ENCODE measurements at regions not wholly inside any gene's neighbourhood (a gene's known extent, or its start where the extent isn't known, plus 50 kb on each side); places are given as distances from the start of the nearest gene placed in this dataset.

DNA sequence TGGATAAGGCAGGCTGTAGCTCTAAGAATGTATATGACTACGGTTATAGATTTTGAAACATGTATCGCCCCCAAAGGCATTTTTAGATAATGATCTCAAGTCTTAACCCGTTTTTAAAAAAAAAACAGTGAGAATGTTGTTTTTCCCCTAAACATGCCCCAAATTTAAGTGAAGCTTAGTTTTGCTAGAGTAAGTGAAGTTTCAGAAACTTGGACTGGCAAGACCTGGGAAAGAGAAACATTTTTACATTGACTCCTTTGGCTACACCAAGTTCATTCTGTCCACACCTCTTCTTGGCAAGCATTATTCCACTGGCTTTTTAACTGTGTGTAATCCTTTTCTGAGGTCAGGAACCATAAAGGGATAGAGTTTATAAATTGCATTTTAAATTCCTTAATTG, 216.7 kb upstream of the CELF2 start:
- DNase-seq (ENCODE audit: low read depth in 2 of 2), result peak in 1 of 2 donors; percentile 37
- no peak overlapping the region for H3K4me3 ChIP-seq (replicated peaks in 1 of 2; ENCODE audit: low read depth in 2 of 2, low read length in 2 of 2)
- TF ChIP-seq, protein P1, sequence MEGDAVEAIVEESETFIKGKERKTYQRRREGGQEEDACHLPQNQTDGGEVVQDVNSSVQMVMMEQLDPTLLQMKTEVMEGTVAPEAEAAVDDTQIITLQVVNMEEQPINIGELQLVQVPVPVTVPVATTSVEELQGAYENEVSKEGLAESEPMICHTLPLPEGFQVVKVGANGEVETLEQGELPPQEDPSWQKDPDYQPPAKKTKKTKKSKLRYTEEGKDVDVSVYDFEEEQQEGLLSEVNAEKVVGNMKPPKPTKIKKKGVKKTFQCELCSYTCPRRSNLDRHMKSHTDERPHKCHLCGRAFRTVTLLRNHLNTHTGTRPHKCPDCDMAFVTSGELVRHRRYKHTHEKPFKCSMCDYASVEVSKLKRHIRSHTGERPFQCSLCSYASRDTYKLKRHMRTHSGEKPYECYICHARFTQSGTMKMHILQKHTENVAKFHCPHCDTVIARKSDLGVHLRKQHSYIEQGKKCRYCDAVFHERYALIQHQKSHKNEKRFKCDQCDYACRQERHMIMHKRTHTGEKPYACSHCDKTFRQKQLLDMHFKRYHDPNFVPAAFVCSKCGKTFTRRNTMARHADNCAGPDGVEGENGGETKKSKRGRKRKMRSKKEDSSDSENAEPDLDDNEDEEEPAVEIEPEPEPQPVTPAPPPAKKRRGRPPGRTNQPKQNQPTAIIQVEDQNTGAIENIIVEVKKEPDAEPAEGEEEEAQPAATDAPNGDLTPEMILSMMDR (IDR thresholded peaks at IDR 0.05; ENCODE audit: low read depth, low read length), result no peak

- no peak overlapping the region for H3K4me3 ChIP-seq (replicated peaks in 1 of 2; ENCODE audit: low read depth in 2 of 2, low read length in 2 of 2)
- DNase-seq (ENCODE audit: low read depth in 2 of 2), result peak in 1 of 2 donors; percentile 77
- TF ChIP-seq, protein P1 (IDR thresholded peaks at IDR 0.05; ENCODE audit: low read depth, low read length), result no peak
Observed at GRCh38 chr10:10803278-10803677, 214.4 kb upstream of the CELF2 start.

DNA sequence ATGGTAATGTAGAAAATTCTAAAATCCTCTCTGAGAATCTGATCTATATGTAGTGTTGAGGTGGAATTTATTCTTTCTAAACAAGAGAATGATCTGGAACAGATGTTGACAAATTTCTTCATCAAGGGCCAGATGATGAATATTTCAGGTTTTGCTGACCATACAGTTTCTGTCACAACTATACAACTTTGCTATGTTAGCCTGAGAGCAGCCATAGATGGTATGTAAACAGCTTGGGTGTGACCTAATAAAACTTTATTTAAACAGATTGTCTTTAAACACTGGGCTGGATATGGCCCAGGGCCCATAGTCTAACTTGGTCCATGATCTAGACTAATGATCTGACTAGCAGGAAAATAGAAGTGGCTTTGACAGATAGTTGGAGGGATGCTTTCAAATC, 213.6 kb upstream of the CELF2 start:
- no peak for DNase-seq (ENCODE audit: low read depth in 2 of 2)
- TF ChIP-seq, protein P1 (IDR thresholded peaks at IDR 0.05; ENCODE audit: low read depth, low read length), result no peak
- no peak overlapping the region for H3K4me3 ChIP-seq (replicated peaks in 1 of 2; ENCODE audit: low read depth in 2 of 2, low read length in 2 of 2)

- TF ChIP-seq, protein P1 (IDR thresholded peaks at IDR 0.05; ENCODE audit: low read depth, low read length), result no peak
- H3K4me3 ChIP-seq (replicated peaks in 1 of 2; ENCODE audit: low read depth in 2 of 2, low read length in 2 of 2), result no peak overlapping the region
- peak; percentile 67 to 91 for DNase-seq (ENCODE audit: low read depth in 2 of 2)
Observed at GRCh38 chr10:10804998-10805740, 212.5 kb upstream of the CELF2 start.

- DNase-seq (ENCODE audit: low read depth in 2 of 2), result no peak
- no peak overlapping the region for H3K4me3 ChIP-seq (replicated peaks in 1 of 2; ENCODE audit: low read depth in 2 of 2, low read length in 2 of 2)
- TF ChIP-seq, protein P1 (IDR thresholded peaks at IDR 0.05; ENCODE audit: low read depth, low read length), result no peak
Observed at GRCh38 chr10:10807106-10807505, 210.6 kb upstream of the CELF2 start.

- DNase-seq (ENCODE audit: low read depth in 2 of 2), result peak in 1 of 2 donors; percentile 73
- no peak overlapping the region for H3K4me3 ChIP-seq (replicated peaks in 1 of 2; ENCODE audit: low read depth in 2 of 2, low read length in 2 of 2)
- TF ChIP-seq, protein P1 (IDR thresholded peaks at IDR 0.05; ENCODE audit: low read depth, low read length), result no peak
Observed at GRCh38 chr10:10811562-10811961, 206.1 kb upstream of the CELF2 start.

GRCh38 chr10:10813656-10814055, 204.0 kb upstream of the CELF2 start:
- TF ChIP-seq, protein P1 (IDR thresholded peaks at IDR 0.05; ENCODE audit: low read depth, low read length), result no peak
- no peak overlapping the region for H3K4me3 ChIP-seq (replicated peaks in 1 of 2; ENCODE audit: low read depth in 2 of 2, low read length in 2 of 2)
- no peak for DNase-seq (ENCODE audit: low read depth in 2 of 2)
